ENCODE measurements at regions not wholly inside any gene's neighbourhood (a gene's known extent, or its start where the extent isn't known, plus 50 kb on each side); places are given as distances from the start of the nearest gene placed in this dataset.

DNA sequence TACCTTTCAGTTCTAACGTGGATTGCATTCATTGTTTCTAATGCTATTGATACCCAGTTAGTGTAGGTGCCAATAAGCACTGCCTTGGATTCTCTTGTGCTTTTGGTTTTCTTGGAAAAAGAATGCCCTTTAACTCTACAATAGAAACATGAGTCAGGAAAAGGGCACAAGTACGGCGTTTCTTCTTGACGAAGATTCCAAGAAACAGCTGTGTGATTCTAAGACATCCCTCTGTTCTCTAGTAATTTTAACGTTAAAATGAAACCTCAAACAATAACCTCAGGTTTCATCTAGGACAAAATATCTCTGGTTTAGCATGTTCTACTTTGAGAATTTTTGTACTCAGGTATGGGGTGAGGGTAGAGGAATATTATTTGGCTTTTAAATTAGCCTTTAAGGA, 540.5 kb upstream of the ATP11B start:
- ChIA-PET CTCF (ENCODE audit: unreplicated experiment) (no interaction called here), POLR2A (interaction anchor here (0.8 to 1.3 kb wide), 3 partner anchors 9 to 11 kb away, joined by 3 read pairs; no protein-coding TSS in a partner anchor)
- TF ChIP-seq EZH2phosphoT487 (IDR thresholded peaks at IDR 0.05; ENCODE audit: borderline replicate concordance, low read depth, low read length), result no peak
- no peak for TF ChIP-seq CTCF (conservative IDR thresholded peaks at IDR 0.05; ENCODE audit: low read length)
- no peak overlapping the region for H3K27ac ChIP-seq (ENCODE audit: low read depth, low read length, poor library complexity, severe bottlenecking)
- no peaks in the 10 kb centered on the region for H3K36me3 ChIP-seq (ENCODE audit: insufficient read depth, low read length)
- H3K4me2 ChIP-seq (ENCODE audit: low read length), result no peak overlapping the region
- no TSS peak for BruUV-seq (replicated peaks)
- no peaks in the 10 kb centered on the region for H3K9me3 ChIP-seq (ENCODE audit: low read length)
- H3K9me2 ChIP-seq (ENCODE audit: insufficient read depth, low read length), result no peaks in the 10 kb centered on the region
- H4K20me1 ChIP-seq (ENCODE audit: insufficient read depth, low read length), result no peaks in the 10 kb centered on the region
- H2AFZ ChIP-seq (ENCODE audit: low read length), result no peak overlapping the region
- intact Hi-C loops (cut with micrococcal nuclease; ENCODE audit: unreplicated experiment), result loop anchor here (10.0 kb wide), 1 partner anchor 298 kb away; no protein-coding TSS in a partner anchor
- no peak for DNase-seq (ENCODE audit: low spot score)
- no peaks in the 10 kb centered on the region for H3K79me2 ChIP-seq (ENCODE audit: insufficient read depth, low read depth, low read length)
- H3K4me1 ChIP-seq (ENCODE audit: insufficient read depth, low read length, poor library complexity, severe bottlenecking), result peaks cover 3% of the 10 kb centered on the region
- H3K4me3 ChIP-seq (ENCODE audit: low read depth, low read length, poor library complexity, severe bottlenecking), result no peak overlapping the region

- H3K9me3 ChIP-seq (ENCODE audit: low read length), result no peaks in the 10 kb centered on the region
- H3K9me2 ChIP-seq (ENCODE audit: insufficient read depth, low read length), result no peaks in the 10 kb centered on the region
- intact Hi-C loops (cut with micrococcal nuclease; ENCODE audit: unreplicated experiment), result loop anchor here (5.0 to 10.0 kb wide), 3 partner anchors 237 to 427 kb away; no protein-coding TSS in a partner anchor
- no peaks in the 10 kb centered on the region for H4K20me1 ChIP-seq (ENCODE audit: insufficient read depth, low read length)
- H3K27ac ChIP-seq (ENCODE audit: low read depth, low read length, poor library complexity, severe bottlenecking), result no peak overlapping the region
- H2AFZ ChIP-seq (ENCODE audit: low read length), result no peak overlapping the region
- no peaks in the 10 kb centered on the region for H3K79me2 ChIP-seq (ENCODE audit: insufficient read depth, low read depth, low read length)
- no peak overlapping the region for H3K4me3 ChIP-seq (ENCODE audit: low read depth, low read length, poor library complexity, severe bottlenecking)
- DNase-seq (ENCODE audit: low spot score), result no peak
- ChIA-PET CTCF (ENCODE audit: unreplicated experiment) (no interaction called here), POLR2A (interaction anchor here (0.6 kb wide), 1 partner anchor 286 kb away, joined by 3 read pairs; no protein-coding TSS in a partner anchor)
- peaks cover 4% of the 10 kb centered on the region for H3K4me1 ChIP-seq (ENCODE audit: insufficient read depth, low read length, poor library complexity, severe bottlenecking)
- TF ChIP-seq EZH2phosphoT487 (IDR thresholded peaks at IDR 0.05; ENCODE audit: borderline replicate concordance, low read depth, low read length), result no peak
- TF ChIP-seq CTCF (conservative IDR thresholded peaks at IDR 0.05; ENCODE audit: low read length), result no peak
- BruUV-seq (replicated peaks), result no TSS peak
- no peaks in the 10 kb centered on the region for H3K36me3 ChIP-seq (ENCODE audit: insufficient read depth, low read length)
- no peak overlapping the region for H3K4me2 ChIP-seq (ENCODE audit: low read length)
Measured at GRCh38 chr3:182255158-182255557, 538.1 kb upstream of the ATP11B start.

GRCh38 chr3:182257361-182257760, 535.9 kb upstream of the ATP11B start:
- POLR2A ChIA-PET, result no interaction called here
- intact Hi-C loops (cut with micrococcal nuclease; ENCODE audit: unreplicated experiment), result loop anchor here (5.0 to 10.0 kb wide), 3 partner anchors 235 to 425 kb away; no protein-coding TSS in a partner anchor
- H3K79me2 ChIP-seq (ENCODE audit: insufficient read depth, low read depth, low read length), result no peaks in the 10 kb centered on the region

More at GRCh38 chr3:182257361-182257760, 535.9 kb upstream of the ATP11B start:
- H2AFZ ChIP-seq (ENCODE audit: low read length), result no peak overlapping the region
- TF ChIP-seq EZH2phosphoT487 (IDR thresholded peaks at IDR 0.05; ENCODE audit: borderline replicate concordance, low read depth, low read length) (no peak), CTCF (conservative IDR thresholded peaks at IDR 0.05; ENCODE audit: low read length) (no peak)
- no peaks in the 10 kb centered on the region for H3K9me3 ChIP-seq (ENCODE audit: low read length)
- no peak overlapping the region for H3K4me3 ChIP-seq (ENCODE audit: low read depth, low read length, poor library complexity, severe bottlenecking)
- peaks cover 21% of the 10 kb centered on the region for H3K4me1 ChIP-seq (ENCODE audit: insufficient read depth, low read length, poor library complexity, severe bottlenecking)
- H3K27ac ChIP-seq (ENCODE audit: low read depth, low read length, poor library complexity, severe bottlenecking), result no peak overlapping the region
- CTCF ChIA-PET (ENCODE audit: unreplicated experiment), result no interaction called here
- no peak overlapping the region for H3K4me2 ChIP-seq (ENCODE audit: low read length)
- no peaks in the 10 kb centered on the region for H4K20me1 ChIP-seq (ENCODE audit: insufficient read depth, low read length)
- H3K36me3 ChIP-seq (ENCODE audit: insufficient read depth, low read length), result no peaks in the 10 kb centered on the region
- BruUV-seq (replicated peaks), result no TSS peak
- H3K9me2 ChIP-seq (ENCODE audit: insufficient read depth, low read length), result no peaks in the 10 kb centered on the region
- no peak for DNase-seq (ENCODE audit: low spot score)
